ENCODE measurements at regions not wholly inside any gene's neighbourhood (a gene's known extent, or its start where the extent isn't known, plus 50 kb on each side); places are given as distances from the start of the nearest gene placed in this dataset.

DNA sequence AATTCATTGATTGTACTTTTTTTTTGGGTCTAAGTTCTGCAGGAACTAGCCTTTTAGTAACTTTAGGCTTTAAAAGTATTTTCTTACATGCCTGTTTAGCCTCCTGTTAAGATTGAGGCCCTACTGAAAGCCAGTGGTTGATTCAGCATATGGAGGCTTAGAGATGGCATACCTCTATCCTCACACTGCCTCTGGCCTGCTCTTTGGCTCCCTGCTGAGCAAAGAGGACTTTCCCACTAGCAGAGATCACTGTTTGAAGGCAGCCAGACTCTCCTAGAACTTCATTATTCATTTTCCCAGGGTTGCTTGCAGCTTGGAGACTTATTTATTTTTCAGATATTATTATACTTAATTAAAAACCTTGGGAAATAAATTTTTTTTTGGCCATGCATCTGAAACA lies 405.6 kb upstream of the MEX3C start:
- no peak for DNase-seq

GRCh38 chr18:51603551-51603950 lies 406.1 kb upstream of the MEX3C start:
- DNase-seq, result no peak

GRCh38 chr18:51610481-51610880 lies 413.0 kb upstream of the MEX3C start:
- DNase-seq, result no peak

- DNase-seq, result no peak
Measured at GRCh38 chr18:51611326-51611725, 413.8 kb upstream of the MEX3C start.

DNA sequence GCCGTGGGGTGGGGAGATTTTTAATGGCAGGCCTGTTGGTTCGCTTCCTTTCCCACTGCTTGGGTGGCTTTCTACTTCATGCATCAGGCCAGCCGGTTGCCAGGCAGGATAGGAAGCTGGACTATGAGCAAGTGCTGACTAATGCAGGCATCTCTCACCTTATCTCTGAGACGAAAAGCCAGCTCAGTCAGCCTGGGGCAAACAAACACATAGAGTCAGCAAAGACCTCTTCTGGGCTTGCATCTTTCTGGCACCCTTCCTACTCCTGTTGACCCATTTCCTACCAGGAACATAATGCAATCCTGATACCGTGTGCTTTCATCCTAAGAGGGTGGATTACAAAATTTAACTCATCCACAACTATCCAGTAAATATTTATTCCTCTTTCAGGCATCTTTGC lies 416.6 kb upstream of the MEX3C start:
- no peak for DNase-seq

DNA sequence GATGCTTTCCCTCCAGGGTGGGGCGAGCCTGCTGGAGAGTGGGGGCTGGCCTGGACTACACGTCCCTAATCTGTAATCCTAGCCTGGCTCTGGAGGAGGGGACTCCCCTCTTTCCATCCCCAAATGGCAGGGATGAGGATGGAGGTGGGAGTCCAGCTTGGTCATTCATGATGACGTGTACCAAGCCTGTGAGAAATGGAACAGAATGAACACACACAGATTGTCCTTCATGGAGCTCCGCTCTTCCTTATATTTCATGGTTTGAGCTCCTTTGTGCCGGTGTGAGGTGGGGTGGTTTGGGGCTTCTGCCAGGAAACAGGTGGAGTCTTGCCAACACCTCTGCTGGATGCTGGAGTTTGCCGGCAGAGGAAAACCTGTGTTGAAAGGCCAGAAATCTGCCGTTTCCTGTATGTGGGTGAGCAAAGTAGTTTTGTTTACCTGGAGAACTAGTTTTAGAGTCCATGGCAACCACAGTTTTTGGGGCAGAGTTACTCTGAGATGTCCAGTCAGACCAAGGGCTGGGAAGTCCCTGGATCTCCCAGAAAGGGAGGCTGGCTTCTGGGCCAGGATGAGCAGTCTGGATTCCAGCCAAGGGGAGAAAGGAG lies 417.6 kb upstream of the MEX3C start:
- DNase-seq, result no peak

GRCh38 chr18:51617167-51617566 lies 419.7 kb upstream of the MEX3C start:
- no peak for DNase-seq

GRCh38 chr18:51617572-51618260 lies 420.2 kb upstream of the MEX3C start:
- no peak for DNase-seq

GRCh38 chr18:51619283-51619682 lies 421.8 kb upstream of the MEX3C start:
- no peak for DNase-seq

GRCh38 chr18:51621113-51621863 lies 423.8 kb upstream of the MEX3C start:
- no peak for DNase-seq

- DNase-seq, result no peak
Measured at GRCh38 chr18:51621864-51622160, 424.3 kb upstream of the MEX3C start.

GRCh38 chr18:51622702-51623101 lies 425.2 kb upstream of the MEX3C start:
- no peak for DNase-seq

DNA sequence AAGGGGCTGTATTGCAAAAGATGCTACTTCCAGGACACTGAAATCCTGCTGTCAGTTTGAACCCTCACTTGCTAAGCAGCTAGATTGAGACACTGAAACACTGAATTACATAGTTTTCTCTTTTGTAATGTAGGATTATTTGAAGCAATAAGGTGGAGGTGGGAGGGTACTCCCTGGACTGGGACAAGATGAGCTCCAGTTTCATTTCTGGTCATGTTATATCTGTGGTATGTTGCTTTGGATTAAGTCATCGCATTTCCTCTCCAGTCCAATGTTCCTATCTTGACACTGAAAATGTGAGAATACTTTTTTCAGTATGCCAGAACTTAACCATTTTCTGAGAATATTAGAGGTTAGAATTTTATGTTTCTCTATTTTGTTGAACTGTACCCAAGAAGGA lies 426.2 kb upstream of the MEX3C start:
- no peak for DNase-seq

DNA sequence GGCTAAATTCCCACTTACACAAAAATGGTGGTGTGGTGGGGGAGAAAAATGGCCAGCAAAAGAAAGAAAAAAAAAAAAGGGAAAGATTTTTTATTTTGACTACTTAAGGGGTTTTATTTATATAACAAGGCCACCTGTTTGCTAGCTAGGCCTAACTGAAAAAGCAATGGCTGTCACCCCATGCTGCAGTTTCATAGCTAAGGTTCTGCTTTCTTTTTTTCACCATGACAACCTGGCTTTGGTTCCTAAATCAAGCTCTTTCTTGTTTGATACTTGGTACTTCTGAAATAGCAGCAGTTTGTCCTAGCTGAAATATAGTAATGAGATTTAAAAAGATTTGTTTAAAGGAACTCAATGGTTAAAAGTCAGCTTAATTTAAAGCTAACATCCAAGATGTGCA lies 433.2 kb upstream of the MEX3C start:
- no peak for DNase-seq

DNA sequence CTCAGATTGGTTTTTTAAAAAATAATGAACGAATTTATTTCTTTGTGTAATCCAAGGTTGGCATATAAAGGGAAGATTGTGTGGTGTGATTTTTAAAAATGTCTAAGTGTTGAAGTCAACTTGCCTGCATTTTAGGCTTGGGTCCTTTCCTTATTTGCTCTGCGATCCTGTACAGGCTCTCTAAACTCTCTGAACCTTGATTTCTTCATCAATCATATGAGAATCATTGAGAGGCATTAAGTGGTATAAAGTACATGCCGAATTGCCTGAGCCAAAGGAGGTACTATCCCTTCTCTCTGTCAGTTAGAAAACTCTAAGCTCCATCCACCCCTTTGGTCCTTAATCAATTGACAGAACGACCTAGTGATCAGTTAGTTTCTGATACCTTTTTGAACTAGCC lies 440.4 kb upstream of the MEX3C start:
- DNase-seq, result no peak

- no peak for DNase-seq
Measured at GRCh38 chr18:51639541-51639940, 442.1 kb upstream of the MEX3C start.

DNA sequence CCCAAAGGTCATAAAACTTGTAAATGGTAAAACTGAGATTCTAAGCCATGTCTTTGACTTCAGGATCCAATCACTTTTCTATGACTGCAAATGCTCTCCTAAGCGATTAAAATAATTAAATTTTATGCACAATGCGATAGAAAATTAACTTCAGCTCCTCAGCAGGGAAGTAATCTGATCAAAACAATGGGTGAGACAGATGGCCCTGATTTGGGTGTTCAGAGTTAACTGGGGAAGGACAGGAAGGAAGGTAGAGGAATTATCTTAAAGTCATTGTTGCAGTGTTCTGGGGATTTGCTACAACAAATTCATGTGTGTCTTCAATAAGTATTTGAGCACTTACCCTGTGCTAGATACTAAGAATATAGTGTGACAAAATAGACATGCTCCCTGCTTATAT lies 446.0 kb upstream of the MEX3C start:
- DNase-seq, result no peak

DNA sequence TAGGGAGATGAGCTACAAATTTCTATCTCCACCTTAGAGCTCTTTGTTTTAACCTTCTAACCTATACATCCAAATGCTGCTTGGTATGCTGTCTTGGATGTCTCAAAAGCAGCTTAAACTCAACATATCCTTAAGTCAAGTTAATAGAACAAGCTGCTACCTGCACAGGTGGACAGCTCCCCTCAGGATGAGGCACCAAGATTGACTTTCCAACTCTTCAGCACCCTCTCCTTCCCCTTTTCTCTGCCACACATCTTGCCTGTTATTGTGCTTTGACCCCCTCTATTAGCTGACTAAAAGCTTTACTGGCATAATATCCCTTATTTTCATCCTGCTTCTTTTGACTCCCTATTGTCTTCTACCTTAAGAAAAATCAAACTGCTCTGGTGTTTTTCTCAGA lies 448.1 kb upstream of the MEX3C start:
- no peak for DNase-seq

DNA sequence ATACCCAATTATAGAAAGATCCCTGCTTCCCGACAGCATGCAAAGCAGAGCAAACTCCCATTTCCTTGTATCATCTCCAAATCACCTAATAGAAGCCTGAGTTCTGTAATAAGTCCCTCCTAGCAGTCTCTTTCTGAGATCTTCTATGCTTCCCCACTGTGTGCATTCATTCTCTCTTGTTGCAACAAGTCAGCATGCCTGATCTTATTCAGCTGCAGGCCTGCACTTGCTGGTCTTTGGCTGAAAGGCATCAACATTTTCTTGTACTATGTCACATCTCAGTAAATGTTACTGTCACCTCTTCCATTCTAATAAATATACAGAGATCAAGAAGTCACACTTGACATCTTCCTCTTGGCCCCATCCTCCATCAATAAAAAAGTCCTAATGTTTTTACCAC lies 449.9 kb upstream of the MEX3C start:
- DNase-seq, result no peak

GRCh38 chr18:51647942-51648341 lies 450.5 kb upstream of the MEX3C start:
- no peak for DNase-seq

DNA sequence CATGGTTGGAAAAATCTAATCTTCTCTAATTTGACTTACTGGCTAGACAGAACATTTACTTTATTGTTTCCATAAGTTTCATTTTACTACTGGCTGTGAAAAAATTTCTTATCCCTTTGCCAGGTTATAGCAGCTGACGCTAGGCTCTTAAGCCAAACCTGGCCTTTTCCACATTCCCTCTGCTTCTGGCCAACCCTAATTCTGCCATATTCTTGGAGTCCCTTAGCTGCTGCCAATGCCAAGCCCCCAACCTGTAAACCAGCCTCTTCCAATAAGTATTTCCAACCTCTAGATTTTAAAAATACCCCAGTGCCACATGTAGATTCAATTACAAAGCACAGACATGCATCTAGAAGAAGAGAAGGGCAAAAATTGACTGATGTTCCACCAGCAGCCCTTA lies 452.3 kb upstream of the MEX3C start:
- DNase-seq, result no peak

- no peak for DNase-seq
Measured at GRCh38 chr18:51651761-51652160, 454.3 kb upstream of the MEX3C start.

DNA sequence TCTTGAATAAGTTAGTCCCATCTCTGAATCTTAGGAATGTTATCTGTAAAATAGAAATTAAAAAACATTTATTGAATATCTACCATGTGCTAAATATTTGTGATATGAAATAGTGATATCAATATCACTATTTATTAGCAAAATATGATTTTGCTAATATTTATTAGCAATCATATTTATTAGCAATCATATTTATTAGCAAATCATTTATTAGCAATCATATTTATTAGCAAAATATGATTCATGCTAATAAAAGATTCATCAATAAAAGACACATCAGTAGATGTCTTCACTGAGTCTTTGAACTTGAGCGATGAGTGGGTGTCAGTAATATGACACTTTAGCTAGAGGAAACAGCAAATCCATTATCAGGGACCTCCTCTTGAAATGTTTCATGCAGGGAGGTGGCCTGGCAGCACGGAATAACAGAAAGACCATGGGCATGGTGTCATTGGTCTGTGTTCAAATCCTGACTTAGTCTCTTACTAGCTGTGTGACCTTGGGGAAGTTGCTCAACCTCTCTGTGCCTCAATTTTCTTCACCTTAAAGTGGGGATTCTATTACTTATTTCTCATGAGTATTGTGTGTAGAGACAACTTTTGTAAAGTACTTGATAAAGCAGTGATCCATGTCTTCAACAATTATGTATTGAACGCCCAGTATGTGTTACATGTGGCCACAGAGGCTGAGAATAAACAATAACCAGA lies 456.2 kb upstream of the MEX3C start:
- DNase-seq, result no peak

Measured in CD4-positive, alpha-beta T cell treated with Interleukin-1 beta for 1 hour (primary cell).